ENCODE measurements at regions not wholly inside any gene's neighbourhood (a gene's known extent, or its start where the extent isn't known, plus 50 kb on each side); places are given as distances from the start of the nearest gene placed in this dataset.

DNA sequence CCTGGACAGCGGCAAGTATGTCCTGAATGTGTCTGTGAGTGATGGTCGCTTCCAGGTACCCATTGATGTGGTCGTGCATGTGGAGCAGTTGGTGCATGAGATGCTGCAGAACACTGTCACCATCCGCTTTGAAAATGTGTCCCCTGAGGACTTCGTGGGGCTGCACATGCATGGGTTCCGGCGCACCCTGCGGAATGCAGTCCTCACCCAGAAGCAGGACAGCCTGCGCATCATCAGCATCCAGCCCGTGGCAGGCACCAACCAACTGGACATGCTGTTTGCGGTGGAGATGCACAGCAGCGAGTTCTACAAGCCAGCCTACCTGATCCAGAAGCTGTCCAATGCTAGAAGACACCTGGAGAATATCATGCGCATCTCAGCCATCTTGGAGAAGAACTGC is 125.3 kb upstream of the MTNR1B start:
- no peak for TF ChIP-seq POLR2AphosphoS5 (IDR thresholded peaks at IDR 0.05; ENCODE audit: borderline replicate concordance, low read depth, low read length)
- no peak for TF ChIP-seq FOXP2 (optimal IDR thresholded peaks at IDR 0.05; ENCODE audit: control extremely low read depth, extremely low read length, insufficient read depth)

Measured in SK-N-MC (cell line).